WERI-Rb-1 (cell line): ENCODE measurements at regions not wholly inside any gene's neighbourhood (a gene's known extent, or its start where the extent isn't known, plus 50 kb on each side); places are given as distances from the start of the nearest gene placed in this dataset.

Experiments used
- DNase-seq: peaks from one replicate; pipeline ENCODE4 v3.0.0-alpha.2; 2020
- H3K27ac ChIP-seq: fragments of 250-450 bp; sonication (Bioruptor Pico); 2 replicates; pipeline ENCODE4 v1.5.1; 2020; ENCODE audit warnings: mild to moderate bottlenecking, moderate library complexity
- H3K27me3 ChIP-seq: fragments of 250-450 bp; sonication (Bioruptor Pico); 2 replicates; pipeline ENCODE4 v1.5.1; 2021; ENCODE audit warnings: mild to moderate bottlenecking, low read depth, moderate library complexity; ENCODE audit not compliant: insufficient read depth, severe bottlenecking
- H3K36me3 ChIP-seq: fragments of 250-450 bp; sonication (Bioruptor Pico); 2 replicates; pipeline ENCODE4 v1.5.1; 2020; ENCODE audit warnings: mild to moderate bottlenecking, moderate library complexity
- H3K4me3 ChIP-seq: 2 replicates; pipeline ENCODE4 v1.5.1; 2011; ENCODE audit warnings: low read depth, mild to moderate bottlenecking, control low read depth, low read length
- H3K9me3 ChIP-seq: fragments of 250-450 bp; sonication (Bioruptor Pico); 2 replicates; pipeline ENCODE4 v1.5.1; 2021; ENCODE audit warnings: mild to moderate bottlenecking, moderate library complexity; ENCODE audit not compliant: severe bottlenecking
- CTCF ChIP-seq: IDR thresholded peaks from 2 replicates; pipeline ENCODE4 v1.5.1; 2011; ENCODE audit warnings: low read depth, mild to moderate bottlenecking, control low read depth, inconsistent platforms, low read length

- Histone ChIP-seq H3K9me3 (no peaks in the 10 kb centered on the region), H3K27me3 (no peaks in the 10 kb centered on the region), H3K4me3 (no peak overlapping the region), H3K27ac (peak overlapping the region; percentile 63), H3K36me3 (no peaks in the 10 kb centered on the region)
- no peak for DNase-seq
- no peak for TF ChIP-seq CTCF
Observed at GRCh38 chr9:38229104-38229500, 160.1 kb upstream of the SHB start.

DNA sequence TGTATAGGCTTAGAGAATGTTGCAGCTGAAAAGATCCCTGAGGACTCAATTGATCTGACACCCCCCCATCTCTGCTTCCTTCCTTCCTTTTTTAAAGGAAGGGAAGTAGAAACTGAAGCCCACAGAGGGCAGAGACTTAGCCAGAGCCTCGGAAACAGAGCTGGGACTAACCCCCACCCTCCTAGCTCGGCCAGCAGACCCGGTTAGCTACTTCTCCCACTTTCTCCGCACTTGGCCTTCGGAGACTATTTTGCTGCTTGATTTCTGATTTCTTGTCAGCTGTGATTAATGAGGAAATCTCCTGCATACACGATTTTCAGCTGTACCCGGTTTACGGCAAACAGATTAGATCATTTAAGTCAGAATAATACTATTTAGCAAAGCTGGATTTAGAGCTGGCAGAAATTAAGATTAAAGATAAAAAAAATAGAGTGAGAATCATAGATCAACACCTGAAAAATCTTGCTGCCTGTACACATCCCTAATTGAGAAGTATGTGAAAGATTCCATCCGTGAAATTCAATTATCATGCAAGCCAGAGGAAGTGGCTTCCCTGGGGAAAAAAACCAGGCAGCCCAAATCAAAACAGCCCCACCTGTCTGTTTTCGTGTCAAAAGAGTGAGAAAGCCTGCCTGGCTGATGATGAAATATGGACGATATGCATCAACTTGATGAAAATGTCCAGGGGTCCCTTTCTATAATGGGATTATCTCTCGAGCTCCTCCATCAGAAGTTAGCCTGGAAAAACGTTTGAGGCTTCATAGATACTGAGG, 159.5 kb upstream of the SHB start:
- Histone ChIP-seq H3K4me3 (no peak overlapping the region), H3K36me3 (no peaks in the 10 kb centered on the region), H3K27me3 (no peaks in the 10 kb centered on the region), H3K9me3 (no peaks in the 10 kb centered on the region), H3K27ac (peak overlapping the region; percentile 63)
- no peak for DNase-seq
- TF ChIP-seq CTCF, result no peak

DNA sequence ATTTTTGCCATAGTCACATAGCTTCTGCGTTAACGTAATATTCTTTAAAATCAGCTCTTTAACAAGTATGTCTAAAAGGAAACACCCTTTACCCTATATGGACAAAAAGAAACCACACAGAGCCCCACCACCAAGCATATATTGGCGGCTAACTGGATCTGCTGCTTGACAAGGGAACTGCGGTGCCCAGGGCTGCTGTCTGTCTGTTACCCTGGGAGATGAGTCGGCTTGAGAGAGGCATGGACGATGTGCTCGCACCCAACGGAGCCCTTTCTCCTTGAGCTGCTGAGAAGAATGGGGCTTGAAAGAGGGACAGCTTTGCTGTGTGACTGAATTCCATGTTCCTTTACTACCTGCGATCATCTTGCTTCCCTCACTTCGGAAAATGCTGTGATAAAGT, 158.6 kb upstream of the SHB start:
- H3K9me3 ChIP-seq, result no peaks in the 10 kb centered on the region
- no peak for TF ChIP-seq CTCF
- H3K27me3 ChIP-seq, result no peaks in the 10 kb centered on the region
- peak overlapping the region; percentile 63 for H3K27ac ChIP-seq
- no peak for DNase-seq
- no peaks in the 10 kb centered on the region for H3K36me3 ChIP-seq
- H3K4me3 ChIP-seq, result no peak overlapping the region

- H3K4me3 ChIP-seq, result peak overlapping the region; percentile 25
- no peaks in the 10 kb centered on the region for H3K36me3 ChIP-seq
- no peaks in the 10 kb centered on the region for H3K9me3 ChIP-seq
- no peak for TF ChIP-seq CTCF
- DNase-seq, result peak; percentile 95
- peak overlapping the region; percentile 63 for H3K27ac ChIP-seq
- H3K27me3 ChIP-seq, result no peaks in the 10 kb centered on the region
Observed at GRCh38 chr9:38227061-38227540, 158.1 kb upstream of the SHB start.

GRCh38 chr9:38226491-38226951, 157.5 kb upstream of the SHB start:
- no peaks in the 10 kb centered on the region for H3K27me3 ChIP-seq
- peak overlapping the region; percentile 12; the same call in 1 of the 2 replicates for H3K4me3 ChIP-seq
- DNase-seq, result no peak
- TF ChIP-seq CTCF, result no peak
- peaks cover 3% of the 10 kb centered on the region for H3K9me3 ChIP-seq
- peak overlapping the region; percentile 65 for H3K27ac ChIP-seq
- H3K36me3 ChIP-seq, result no peaks in the 10 kb centered on the region
